HG03558 (cell line): ENCODE measurements at regions not wholly inside any gene's neighbourhood (a gene's known extent, or its start where the extent isn't known, plus 50 kb on each side); places are given as distances from the start of the nearest gene placed in this dataset.

Experiments used
- ATAC-seq: cut with Tn5 transposase; IDR thresholded peaks from one replicate; pipeline ENCODE4 v1.9.1; 2021; ENCODE audit warnings: moderate number of reproducible peaks; ENCODE audit not compliant: unreplicated experiment; ENCODE audit errors: extremely low read depth

DNA sequence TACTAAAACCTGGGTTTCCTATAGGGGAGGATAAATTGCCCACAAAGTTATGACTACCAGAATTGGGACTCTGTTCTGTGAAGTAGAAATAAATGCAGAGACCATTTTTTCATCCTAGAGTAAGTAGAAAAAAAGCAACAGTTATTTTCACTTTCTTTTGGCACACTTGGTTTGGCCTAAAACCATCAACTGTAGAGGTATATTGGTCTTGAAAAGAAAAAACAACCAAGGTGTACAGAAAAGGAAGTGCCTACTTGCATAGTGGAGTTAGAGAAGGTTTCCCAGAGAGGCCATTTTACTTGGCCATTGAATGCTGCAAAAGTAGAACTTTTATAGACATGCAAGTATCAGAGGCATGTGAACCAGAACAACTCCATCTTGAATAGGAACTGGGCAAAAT is 89.4 kb upstream of the TACR1 start:
- no peak for ATAC-seq

- ATAC-seq: no peak
These were observed 88.5 kb upstream of the TACR1 start for GRCh38 chr2:75287624-75288316.

- no peak for ATAC-seq
These were observed 85.0 kb upstream of the TACR1 start for GRCh38 chr2:75284345-75284744.

DNA sequence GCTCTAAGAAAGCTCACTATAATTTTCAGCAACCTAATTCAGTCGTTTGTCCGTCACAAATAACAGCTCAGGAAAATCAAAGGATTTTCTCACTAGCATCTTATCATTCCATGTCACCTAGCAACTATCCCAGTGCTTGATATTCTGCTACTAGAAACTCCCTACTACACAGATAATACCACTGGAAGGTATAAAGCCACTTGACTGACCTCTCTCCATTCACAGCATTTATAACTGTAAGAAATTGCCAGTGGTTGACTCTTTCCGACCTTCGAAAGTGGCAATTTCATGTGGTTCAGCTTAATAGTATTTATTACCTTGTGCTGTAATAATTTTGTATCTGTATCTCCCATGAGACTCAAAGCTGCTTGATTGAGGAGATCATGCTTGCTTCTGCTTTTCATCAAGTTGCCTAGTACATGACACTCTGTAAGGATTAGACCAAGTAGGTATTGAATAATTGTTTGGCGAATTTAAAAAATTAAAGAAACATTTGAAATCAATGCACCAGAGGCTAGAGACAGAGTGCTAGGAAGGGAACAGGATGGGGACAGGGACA is 79.6 kb upstream of the TACR1 start:
- no peak for ATAC-seq

DNA sequence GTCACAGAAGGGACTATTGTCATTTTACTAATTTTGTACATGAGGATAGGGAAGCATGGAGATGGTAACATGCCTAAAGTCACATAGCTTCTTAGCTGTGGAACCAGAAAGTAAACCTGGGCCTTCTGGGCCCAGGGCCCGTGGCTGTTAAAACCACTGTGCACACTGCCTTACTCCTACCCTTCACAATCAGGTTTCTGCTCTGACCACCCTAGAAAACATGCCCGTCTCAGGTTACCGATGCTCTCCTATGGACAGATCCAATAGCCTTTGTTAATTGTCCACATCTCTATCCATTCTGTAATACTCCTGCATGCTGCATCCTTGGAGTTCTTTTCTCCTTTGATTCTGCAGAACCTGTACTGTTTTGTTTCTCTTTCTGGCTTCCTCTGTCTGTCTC is 79.0 kb upstream of the TACR1 start:
- ATAC-seq: no peak

DNA sequence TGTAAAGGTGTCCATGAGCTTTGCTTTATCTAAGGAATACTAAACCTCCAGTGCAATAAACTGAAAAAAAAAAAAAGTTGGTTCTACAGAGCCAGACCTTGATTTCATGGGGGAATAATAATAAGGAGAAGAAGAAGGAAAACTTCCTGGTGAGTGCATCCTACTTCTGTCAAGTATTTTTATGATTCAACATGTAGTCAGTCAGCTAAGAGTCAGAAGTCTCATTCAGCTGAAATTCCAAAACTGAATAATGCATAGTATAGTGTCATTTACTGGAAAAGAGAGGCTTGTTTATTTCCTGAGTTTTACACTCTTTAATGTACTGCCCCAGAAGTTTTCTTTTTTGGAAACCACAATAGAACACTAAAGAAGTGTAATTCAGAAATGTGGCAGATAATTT is 77.8 kb upstream of the TACR1 start:
- ATAC-seq: no peak

DNA sequence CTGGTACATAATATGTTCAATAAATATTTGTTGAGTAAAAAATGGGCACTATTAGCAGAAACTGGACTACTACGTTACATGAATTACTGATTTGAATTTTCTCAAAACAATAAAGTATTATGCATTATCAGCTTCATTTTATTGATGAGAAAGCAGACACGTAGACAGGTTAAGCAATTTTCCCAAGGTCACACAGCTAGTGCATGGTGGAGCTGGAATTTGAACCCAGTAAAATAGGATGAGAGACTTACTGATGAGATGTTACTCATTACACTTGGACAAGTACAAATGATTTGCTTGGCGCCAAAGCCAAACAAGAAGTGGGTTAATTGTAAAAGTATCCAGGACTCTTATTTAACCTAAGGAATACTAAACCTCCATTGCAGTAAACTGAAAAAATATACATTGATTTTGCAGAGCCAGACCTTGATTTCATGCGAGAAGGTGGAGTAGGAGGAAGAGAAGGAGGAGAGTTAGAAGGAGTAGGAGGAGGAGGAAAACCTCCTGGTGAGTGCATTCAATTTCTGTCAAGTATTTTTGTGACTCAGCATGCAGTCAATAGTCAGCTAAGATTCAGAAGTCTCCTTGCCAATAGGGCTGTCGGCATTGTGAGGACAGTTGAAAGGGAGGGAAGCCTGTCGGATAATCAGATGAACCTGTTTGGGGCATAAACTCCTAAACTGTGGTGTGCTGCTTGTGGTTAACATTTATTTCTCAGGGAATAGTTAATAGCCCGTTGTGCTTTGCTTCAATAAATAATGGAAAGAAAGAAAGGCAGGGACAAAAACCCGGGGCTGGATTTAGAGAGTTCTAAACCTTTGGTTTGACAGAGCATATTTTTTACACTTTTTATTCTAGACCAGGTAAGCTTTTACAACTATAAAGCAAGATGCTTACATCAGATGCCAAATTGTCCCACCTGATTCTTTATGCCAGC is 77.0 kb upstream of the TACR1 start:
- no peak for ATAC-seq

DNA sequence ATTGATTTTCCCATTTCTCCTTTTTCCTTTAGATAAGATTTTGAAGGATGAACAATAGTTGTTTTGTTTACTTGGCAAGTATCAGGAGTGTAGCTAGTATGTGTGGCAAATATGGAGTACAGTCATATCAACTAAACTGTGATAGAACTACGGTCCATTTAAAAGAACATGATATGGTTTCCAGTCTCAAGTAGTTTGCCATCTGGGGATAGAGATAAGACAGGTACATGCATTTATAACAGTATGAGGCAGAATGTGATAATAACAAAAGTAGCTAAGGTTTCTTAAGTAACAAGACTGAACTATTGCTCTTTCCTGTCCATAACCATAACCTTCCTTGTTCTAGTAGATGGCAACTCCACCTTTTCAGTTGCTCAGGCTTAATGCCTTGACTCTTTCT is 75.6 kb upstream of the TACR1 start:
- ATAC-seq: no peak

DNA sequence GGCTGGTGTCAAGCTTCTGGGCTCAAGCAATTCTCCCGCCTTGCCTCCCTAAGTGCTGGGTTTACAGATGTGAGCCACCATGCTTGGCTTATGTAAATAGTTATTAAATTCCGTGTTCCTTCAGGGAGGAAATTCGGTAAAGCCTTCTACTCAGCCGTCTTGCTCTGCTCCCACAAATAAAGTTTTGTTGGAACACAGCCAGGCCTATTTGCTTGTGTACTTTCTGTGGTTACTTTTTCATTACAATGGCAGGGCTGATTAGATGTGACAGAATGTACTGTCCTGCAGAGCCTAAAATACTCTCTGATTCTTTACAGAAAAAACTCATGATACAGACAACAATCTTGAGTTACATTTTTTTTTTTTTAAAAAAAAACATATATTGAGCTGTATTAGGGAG is 68.8 kb upstream of the TACR1 start:
- ATAC-seq: no peak

DNA sequence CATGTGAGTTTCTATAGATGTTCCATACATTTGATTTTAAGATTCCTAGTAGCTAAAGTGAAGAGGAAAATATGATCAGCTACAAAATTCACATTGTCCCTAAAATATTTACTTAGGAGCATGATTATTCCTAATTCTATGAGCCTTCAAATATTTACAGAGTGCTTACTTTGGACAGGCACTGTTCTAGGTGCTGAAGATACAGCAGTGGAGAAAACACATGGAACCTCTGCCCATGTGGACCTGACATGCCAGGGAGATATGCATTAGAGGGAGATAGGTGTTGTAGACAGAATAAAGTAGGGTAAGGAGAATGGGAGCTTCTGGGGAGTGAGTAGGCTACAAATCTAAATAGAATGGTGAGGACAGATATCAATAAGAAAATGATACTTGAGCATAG is 62.6 kb upstream of the TACR1 start:
- ATAC-seq: no peak

DNA sequence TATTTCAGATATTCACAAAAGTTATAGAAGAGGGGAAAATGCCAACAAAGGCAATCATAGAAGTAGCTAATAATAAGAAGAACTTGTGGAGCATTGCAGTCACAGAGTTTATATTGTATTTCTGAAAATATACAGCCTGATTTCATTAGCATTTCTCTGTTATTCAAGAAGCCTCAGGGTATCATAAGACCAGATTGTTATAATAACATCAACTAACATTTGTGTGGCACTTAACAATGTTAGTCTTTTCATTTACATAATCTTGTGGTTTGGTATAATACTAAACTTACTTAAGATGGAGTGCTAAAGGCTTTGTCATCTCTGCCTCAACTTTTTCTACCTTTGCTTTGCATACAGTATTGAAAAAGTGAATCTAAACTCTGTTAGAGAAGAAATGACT is 61.6 kb upstream of the TACR1 start:
- no peak for ATAC-seq

GRCh38 chr2:75258620-75259019 is 59.3 kb upstream of the TACR1 start:
- no peak for ATAC-seq

GRCh38 chr2:75256485-75256884 is 57.2 kb upstream of the TACR1 start:
- no peak for ATAC-seq

DNA sequence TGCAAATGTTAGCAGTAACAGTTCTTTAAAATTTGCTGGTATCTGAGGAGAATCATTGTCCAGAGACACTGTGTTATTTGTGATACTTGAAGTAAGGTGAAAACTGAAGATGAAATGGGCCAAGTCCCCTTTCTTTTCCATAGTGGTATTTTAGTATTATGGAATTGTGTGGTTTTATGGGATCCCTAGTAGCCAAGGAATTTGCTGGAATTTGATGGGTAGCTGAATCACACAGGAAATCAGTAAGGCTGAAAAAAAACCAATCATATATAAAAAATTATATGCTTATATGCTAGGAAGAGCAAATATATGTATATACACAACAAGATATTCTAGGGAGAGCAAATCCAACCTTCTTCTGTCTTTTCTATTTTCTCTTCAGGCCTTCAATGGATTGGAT is 54.2 kb upstream of the TACR1 start:
- no peak for ATAC-seq

- ATAC-seq: no peak
These were observed 52.6 kb upstream of the TACR1 start for GRCh38 chr2:75251896-75252295.
